SH-SY5Y (cell line): ENCODE measurements at regions not wholly inside any gene's neighbourhood (a gene's known extent, or its start where the extent isn't known, plus 50 kb on each side); places are given as distances from the start of the nearest gene placed in this dataset.

Experiments used
- GATA2 ChIP-seq: IDR thresholded peaks from 2 replicates; pipeline ENCODE4 v1.6.1; 2011; ENCODE audit warnings: mild to moderate bottlenecking, low read depth, low read length
- GATA3 ChIP-seq: IDR thresholded peaks from 2 replicates; pipeline ENCODE4 v1.6.1; 2011; ENCODE audit warnings: low read depth, mild to moderate bottlenecking, low read length, moderate library complexity

DNA sequence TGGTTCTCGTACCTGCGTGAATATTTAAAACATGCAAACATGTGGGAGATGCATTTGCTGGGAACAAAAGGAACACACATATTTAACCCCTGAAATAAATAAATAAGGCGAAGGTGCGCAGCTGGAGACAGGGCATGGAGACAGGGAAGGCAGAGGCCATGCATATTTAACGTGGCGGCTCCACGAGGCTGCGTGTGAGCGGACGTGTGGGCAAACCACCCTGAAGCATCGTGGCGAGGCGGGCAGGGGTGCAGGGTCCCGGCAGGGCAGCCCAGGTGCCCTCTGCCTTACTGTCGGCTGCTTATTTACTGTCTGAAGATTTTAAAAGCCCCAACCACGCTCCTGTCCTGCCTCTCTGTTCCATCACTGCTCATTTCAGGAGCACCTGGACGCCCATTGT is 104.0 kb upstream of the ACTRT2 start:
- no peak for TF ChIP-seq GATA3

DNA sequence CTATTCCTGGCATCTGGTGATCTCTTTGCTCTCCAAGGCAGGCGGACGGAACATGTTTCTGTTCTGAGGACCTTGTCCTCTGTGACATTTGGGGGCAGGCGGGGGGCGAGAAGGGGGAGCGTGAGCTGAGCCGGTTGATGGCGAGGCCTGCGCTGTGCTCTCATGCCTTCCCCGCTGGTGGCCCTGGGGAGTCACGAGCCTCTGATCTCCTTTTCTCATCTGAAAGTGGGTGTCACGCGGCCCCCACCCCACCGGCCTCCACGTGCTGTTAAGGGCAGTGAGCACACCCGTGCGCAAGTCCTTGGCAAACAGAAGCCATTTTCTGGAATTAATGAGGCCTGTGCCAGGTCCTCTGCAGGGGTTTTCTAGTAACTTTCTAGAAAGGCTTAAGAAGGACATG is 102.8 kb upstream of the ACTRT2 start:
- TF ChIP-seq GATA2: no peak
- no peak for TF ChIP-seq GATA3

DNA sequence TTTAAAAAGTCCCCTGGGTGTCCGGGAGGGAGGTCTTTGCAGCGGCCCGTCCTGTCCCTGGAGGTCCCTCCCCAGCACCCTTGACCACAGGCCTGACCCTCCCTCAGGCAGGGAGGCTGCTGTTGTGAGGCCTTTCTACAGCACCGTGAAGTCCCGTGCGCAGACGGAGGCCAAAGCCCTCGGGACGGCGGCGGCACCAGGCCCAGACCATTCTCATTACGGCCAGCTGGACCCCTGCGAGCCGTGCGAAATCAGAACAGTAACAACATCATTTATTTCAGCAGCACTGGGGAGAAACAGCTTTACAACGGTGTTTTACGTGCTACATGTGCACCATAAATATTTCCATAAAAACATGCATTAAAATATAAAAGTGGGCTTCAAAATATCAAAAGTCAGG is 101.4 kb upstream of the ACTRT2 start:
- TF ChIP-seq GATA2: no peak

DNA sequence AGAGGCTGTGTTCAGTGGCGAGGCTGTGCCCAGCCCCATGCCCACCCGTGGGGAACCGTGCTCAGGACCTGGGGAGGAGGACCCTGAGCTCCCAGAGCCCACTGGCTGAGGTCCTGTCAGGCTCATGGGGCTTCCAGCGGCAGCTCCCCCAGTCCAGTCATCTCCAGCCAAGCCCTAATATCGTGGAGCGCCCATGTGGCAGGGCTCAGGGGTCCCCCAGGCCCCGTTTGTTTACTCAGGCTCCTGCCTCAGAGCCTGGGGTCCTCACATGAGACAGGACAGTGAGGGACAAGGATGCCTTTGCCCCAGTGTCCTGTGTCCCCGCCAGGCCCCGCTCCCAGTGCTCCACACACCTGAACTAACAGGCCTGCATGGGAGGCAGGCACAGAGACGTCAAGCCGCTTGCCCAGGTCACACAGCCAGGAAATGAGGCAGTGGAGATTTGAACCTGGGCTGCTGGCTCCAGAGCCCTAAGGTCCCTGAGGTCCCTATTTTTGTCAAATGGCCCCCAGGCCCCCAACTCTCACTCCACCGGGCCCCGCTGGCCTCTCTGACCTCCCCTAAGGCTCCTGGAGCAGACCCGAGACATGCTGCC is 100.7 kb upstream of the ACTRT2 start:
- TF ChIP-seq GATA3: no peak
- TF ChIP-seq GATA2: no peak

DNA sequence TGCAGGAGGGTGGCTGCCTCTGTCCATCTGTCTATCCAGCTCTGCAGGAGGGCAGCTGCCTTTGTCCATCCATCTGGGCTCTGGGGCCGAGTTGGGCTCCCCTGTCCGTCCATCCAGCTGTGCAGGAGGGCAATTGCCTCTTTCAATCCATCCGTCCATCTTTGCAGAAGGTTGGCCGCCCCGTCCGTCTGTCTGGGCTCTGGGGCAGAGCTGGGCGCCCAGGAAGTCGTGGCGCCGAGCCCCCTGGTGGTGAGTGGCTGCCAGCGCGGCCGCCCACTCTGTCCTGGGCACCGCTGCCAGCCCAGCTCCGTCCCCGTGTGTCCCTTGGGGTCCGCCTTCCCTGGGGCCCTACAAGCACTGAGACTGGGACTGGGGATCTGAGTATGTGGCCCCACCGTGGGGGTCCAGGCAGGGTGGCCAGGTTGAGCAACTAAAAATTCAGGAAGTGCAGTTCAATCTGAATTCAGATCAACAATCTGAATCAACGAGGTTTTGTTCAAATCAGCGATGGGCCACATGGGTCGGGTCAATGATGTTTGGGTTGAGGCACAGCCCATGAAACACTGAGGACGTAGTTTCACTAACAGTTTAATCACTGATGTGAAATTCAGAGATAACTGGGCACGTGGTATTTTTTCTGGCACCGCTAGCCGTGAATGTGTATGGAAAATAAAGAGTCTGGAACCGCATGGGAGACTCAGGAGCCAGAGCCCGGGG is 99.1 kb upstream of the ACTRT2 start:
- TF ChIP-seq GATA3: no peak
- no peak for TF ChIP-seq GATA2

DNA sequence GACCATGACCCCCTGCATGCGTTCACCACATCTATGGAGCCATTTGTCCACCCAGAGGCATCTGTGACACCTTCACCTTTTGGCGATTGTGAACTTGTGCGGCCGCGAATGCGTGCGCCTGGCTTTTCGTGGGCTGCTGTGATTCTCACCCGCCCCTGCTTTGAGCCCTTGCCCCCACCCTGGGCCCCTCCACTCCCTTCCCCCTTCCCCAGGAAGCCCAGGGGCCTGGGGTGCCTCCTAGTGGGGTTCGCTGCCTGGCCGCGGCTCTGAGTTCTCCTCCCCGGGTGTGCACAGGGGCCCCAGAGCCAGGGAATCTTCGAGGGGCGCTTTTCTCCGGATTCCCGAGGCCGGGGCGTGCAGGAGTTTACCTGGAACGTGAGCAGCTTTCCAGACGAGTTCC is 97.9 kb upstream of the ACTRT2 start:
- TF ChIP-seq GATA3 (no peak), GATA2 (no peak)

DNA sequence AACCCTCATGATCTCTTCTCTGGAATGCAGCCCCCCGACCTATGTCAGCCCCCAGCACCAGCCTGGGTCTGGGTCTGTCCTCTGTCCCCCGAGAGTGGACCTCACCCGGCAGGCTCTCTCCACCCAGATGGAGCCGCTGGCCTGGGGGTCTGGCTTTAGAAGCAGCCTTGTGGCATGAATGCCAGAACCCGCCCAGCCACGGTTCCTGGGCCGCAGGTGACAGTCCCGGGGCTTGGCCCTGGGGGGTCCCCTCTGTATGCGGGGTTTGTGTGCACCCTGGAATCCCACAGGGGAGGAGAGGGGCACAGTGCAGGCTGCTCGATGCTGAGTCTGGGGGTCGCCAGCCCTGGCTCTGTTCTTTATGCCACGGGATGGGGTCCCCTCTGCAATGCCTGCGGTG is 96.0 kb upstream of the ACTRT2 start:
- TF ChIP-seq GATA2 (no peak), GATA3 (no peak)

DNA sequence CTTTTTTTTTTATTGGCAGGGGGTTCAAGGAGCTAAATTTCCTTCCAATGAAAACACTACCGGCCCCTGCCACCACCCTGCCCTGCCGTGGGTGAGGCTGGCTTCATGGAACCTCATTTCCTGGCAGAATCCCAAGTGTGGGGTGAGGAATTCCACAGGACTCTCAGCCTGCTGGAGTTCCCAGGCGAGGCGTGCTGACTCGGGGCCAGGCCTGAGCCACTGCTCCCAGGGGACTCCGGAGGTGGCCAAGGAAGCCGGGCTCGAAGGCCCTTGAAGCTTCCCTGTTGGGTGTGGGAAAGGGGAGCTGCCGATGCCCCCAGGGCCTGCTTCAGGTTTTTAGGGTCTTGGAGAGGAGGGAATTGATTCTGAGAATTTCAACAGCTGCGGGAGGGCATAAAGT is 95.3 kb upstream of the ACTRT2 start:
- no peak for TF ChIP-seq GATA3
- TF ChIP-seq GATA2: no peak

DNA sequence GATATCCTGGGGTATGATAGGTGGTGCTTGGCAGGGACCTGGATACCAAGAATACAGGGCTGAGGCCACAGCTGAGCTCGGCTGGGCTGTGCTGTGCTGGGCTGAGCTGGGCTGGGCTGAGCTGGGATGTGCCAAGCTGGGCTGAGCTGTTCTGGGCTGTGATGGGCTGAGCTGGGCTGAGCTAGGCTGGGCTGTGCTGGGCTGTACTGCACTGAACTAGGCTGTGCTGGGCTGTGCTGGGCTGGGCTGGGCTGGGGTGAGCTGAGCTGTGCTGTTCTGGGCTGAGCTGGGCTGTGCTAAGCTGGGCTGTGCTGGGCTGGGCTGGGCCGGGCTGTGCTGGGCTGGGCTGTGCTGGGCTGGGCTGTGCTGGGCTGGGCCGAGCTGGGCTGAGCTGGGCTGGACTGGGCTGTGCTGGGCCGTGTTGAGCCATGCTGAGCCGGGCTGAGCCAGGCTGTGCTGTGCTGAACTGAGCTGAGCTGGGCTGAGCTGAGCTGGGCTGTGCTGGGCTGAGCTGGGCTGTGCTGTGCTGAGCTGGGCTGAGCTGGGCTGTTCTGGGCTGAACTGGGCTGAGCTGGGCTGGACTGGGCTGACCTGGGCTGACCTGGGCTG is 94.7 kb upstream of the ACTRT2 start:
- TF ChIP-seq GATA2 (no peak), GATA3 (no peak)

DNA sequence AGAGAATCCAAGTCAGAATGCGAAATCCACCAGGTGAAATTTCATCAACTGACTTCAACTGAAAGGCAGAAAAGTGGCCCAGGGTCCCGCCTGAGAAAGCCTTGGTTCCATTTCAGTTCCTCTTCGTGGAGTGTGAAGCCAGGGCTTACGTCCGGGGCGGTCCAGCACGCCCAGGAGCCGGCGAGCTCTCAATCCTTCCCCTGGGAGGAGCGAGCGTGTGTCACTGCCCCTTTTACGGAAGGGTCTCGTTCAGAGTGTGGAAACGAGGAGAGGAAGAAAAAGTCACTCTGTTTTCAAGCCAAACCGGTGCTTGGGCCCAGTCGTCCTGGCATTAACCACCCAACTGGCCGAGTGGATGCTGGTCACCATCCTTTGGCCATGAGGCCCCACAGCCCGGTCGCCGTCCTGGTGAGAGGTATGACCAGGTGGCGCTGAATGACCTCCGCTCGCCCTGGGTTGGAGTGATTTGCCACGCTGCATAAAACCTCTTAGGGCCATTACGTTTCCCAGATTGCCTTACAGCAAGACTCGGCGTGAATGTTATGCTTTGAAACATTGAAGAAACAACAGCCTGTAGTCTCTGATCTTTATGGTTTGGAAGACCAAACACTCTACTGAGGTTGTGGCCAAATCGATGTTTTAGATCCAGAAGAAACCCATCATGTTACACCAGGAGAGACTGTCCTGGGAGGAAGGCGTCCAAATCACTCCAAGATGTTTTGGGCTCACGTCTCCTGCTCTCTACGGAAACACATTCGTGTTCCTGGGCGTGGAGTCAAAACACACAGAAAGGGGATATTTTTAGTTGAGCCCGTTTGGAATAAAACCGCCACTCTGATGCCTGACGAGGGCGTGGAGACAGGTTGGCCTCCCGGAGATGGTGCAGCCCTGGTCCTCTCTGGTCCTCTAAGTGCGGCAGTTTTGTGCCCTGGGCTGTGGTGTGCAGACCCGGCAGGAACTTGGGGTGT is 93.6 kb upstream of the ACTRT2 start:
- TF ChIP-seq GATA3 (no peak), GATA2 (no peak)

DNA sequence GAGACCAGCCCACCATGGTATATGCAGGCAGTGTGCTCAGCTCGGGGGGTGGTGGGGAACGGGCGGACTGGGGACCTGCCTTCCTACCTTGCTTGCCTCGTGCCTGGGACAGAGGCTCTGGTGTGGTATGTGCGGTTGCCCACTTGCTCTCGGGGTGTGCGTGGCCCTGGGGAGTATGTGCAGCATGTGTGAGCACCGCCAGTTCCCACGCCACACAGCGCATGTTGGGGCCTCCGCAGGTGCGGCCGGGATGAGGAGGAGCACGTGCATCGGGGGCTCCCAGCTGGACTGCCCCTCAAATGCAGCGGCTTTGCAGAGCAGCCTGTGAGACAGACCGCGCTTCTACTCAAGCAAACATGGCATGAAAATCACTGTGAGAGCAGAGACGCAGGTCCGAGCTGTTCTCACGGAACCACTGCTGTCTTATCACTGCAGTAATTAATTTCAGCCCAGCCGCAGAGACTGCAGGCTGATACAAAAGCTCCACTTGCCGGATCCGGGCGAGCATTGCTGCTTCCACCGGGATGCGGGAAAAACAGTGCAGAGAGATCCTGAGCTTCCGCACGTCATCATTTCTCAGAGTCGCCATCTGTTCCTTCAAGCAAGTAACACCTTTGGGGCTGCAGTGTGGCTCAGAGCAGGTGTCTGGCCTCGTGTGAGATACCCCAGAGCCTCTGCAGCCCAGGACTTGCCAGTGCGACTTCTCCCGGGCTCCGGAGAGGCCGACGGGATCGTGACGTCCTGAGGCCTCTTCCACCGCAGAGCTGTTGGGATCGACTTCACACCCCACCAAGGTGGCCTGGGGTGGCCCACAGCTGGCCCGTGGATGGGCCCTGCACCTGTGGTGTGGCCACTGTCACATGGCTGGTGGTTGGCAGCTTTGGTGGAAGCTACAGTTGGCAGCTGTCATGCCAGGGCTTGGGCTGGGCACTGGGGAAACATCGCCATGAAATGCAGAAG is 92.6 kb upstream of the ACTRT2 start:
- TF ChIP-seq GATA2 (no peak), GATA3 (no peak)

DNA sequence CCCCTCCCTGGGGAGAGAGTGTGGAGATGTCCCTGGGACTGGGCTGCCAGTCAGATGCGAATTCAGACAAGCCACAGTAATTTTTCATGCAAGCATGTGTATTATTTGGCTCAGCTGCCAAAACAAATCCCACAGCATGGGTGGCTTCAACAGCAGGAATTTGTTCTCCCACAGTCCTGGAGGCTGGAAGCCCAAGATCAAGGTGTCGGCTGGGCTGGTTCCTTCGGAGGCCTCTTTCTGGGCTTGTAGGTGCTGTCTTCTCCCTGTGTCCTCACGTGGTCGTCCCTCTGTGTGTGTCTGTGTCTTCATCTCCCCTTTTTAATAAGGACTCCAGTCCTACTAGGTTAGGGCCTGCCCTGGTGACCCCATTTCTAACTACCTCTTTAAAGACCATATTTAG is 91.9 kb upstream of the ACTRT2 start:
- TF ChIP-seq GATA3 (no peak), GATA2 (no peak)
